GM18508 (cell line): ENCODE measurements at regions not wholly inside any gene's neighbourhood (a gene's known extent, or its start where the extent isn't known, plus 50 kb on each side); places are given as distances from the start of the nearest gene placed in this dataset.

Experiments
- ATAC-seq: cut with Tn5 transposase; IDR thresholded peaks from one replicate; pipeline ENCODE4 v1.9.1; 2021; ENCODE audit warnings: moderate number of reproducible peaks; ENCODE audit not compliant: insufficient read depth, unreplicated experiment

- no peak for ATAC-seq
Measured at GRCh38 chr18:40453903-40454302, 1501.1 kb upstream of the PIK3C3 start.

GRCh38 chr18:40452599-40452998 is 1502.4 kb upstream of the PIK3C3 start:
- ATAC-seq, result no peak

DNA sequence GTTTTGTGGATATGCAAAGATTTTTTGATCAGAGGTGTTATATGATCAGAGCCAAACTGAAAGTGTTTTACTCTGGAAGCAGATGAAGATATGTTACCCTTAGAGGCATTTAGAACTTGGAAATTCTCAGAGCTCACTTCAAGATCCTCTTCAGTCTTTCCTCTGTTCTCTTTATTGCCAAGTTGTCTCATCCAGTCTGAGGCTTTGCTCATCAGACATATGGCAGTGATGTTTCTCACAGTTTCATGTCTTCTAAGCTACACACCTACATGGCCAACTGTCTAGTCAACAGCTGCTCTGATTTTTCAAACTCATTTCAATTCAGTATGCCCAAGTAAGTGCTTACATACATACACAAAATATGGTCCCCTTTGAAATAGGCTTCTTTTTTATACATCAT is 1504.3 kb upstream of the PIK3C3 start:
- ATAC-seq, result no peak

- ATAC-seq, result no peak
Measured at GRCh38 chr18:40447820-40448219, 1507.2 kb upstream of the PIK3C3 start.

DNA sequence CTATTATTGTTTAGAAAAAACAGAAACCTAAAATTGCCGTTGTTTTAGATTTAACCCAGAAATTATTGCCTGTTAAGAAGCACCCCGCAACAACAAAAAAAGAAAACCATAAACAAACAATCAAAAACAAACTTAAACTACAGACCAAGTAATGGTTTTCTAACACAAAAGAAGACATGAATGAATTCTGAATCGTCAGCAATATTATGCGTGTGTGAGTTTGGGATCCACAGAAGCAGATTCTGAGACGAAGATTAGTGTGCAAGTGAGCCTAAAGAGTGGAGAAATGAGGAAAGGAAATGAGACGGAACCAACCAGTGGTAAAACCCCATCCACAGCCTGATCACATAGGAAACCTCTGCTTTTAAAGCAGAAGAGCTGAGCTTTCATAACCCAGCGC is 1514.9 kb upstream of the PIK3C3 start:
- ATAC-seq, result no peak

DNA sequence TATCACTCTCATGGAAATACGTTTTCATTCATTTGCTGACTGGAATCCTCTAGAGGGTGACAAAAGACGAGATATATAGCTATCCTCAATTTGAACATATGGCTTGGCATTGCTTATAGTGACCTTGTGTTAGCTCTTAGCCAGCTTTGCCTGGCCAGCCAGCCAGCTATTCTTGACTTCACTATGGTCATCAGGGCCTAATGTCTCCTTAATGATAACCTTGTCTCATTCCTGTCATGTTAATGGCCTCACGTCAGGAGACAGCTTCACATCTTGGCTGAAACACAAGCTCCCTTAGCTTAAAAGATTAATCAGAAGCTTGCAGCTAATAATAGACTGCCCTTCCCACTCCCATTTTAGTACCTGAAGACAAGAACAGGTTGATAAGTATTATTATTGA is 1517.5 kb upstream of the PIK3C3 start:
- ATAC-seq, result no peak

- ATAC-seq, result no peak
Measured at GRCh38 chr18:40431071-40431985, 1523.7 kb upstream of the PIK3C3 start.

DNA sequence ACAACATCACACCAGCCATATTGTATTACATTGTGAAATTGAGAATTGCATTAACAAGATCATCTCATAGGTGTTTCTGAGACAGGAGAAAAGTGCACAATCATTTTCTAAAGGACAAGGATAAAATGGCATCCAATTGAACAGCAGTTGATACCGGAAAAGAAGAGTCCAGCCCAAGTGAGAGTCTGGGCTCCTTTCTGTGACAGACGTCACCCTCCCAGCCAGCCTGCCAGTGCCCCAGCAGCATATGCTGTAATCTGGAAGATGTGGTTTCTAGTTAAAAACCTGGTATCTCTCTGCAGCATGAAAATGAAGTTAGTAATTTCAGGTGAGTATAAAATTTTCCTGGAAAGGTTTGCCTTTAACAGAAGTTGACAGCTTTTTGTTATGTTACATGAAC is 1531.7 kb upstream of the PIK3C3 start:
- ATAC-seq, result no peak

GRCh38 chr18:40420675-40421074 is 1534.4 kb upstream of the PIK3C3 start:
- ATAC-seq, result no peak

- ATAC-seq, result no peak
Measured at GRCh38 chr18:40417501-40417900, 1537.5 kb upstream of the PIK3C3 start.

DNA sequence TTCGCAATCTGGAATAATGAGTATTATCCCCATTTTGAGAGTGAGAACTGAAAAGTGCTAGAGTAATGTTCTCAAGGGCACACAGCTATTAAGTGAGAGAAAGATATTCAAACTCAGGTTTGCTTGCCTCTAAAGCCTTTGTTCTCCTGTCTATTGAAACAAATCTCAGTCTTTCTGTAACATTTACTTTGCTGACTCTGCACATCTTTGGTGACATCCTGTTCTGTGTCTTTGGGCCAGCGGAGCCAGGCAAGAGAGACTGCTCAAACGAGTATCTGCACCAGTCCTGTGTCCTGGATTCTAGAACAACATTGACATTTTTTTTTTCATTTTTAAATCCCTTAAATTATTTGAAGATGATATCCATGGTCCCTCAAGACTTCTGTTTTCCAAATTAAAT is 1539.2 kb upstream of the PIK3C3 start:
- ATAC-seq, result no peak

DNA sequence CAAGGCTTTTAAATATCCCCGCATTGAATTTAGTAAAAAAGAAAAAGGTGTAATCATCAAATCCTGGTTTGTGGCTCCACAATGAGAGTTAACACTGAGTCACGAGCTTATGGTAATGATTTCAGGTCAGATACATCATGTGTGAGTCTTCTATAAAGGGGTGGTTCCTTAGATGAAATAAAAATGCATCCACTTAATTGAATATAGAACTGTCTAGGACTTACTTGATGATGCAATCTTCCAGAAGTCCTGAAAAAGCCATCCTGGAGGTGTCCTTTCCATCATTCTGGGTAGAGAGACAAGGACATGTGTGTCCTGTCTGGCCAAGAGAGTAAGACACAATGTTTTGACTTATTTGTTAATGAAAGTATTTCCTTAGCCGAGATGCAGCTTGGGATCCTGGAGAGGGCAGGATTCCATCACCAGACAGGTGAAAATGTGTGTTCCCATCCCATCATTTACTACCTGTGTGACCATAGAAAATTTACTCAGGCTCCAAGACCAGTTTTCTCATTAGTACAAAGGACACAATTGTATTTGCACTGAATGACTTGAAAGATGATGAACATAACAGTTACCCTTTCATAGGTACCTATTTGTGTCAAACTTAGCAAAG is 1539.8 kb upstream of the PIK3C3 start:
- ATAC-seq, result no peak

DNA sequence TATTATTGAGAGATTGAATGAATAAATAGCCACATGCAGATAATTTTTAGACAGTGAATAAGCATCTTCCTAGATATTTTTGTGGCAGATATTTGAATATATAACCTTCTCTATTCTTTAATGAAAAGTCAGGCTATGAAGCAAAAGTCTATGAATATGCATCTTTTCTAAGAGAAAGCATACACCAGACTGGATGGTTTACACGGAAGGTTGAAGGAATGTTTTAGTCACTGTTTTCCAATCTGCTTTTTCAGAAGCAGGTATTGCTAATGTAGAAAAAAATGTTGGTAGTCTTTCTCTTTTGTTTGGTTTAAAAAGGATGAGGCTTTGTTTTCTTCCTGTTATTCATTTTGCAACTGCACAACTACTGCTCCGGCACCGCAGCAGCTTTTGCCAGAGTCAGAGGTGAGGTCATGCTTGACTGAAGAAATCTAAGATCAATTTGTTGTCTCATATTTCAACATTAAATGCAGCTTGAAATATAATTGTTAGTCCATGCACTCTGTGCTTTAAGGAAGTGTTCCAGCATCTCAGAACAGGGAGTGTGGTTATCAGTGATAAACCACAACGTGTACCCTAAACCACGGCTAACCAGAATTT is 1540.8 kb upstream of the PIK3C3 start:
- ATAC-seq, result no peak

GRCh38 chr18:40413160-40413559 is 1541.9 kb upstream of the PIK3C3 start:
- ATAC-seq, result no peak

GRCh38 chr18:40412410-40412809 is 1542.6 kb upstream of the PIK3C3 start:
- no peak for ATAC-seq

- no peak for ATAC-seq
Measured at GRCh38 chr18:40407909-40408308, 1547.1 kb upstream of the PIK3C3 start.

- no peak for ATAC-seq
Measured at GRCh38 chr18:40404284-40404683, 1550.8 kb upstream of the PIK3C3 start.

- ATAC-seq, result no peak
Measured at GRCh38 chr18:40402052-40402451, 1553.0 kb upstream of the PIK3C3 start.

- no peak for ATAC-seq
Measured at GRCh38 chr18:40388121-40388520, 1566.9 kb upstream of the PIK3C3 start.

DNA sequence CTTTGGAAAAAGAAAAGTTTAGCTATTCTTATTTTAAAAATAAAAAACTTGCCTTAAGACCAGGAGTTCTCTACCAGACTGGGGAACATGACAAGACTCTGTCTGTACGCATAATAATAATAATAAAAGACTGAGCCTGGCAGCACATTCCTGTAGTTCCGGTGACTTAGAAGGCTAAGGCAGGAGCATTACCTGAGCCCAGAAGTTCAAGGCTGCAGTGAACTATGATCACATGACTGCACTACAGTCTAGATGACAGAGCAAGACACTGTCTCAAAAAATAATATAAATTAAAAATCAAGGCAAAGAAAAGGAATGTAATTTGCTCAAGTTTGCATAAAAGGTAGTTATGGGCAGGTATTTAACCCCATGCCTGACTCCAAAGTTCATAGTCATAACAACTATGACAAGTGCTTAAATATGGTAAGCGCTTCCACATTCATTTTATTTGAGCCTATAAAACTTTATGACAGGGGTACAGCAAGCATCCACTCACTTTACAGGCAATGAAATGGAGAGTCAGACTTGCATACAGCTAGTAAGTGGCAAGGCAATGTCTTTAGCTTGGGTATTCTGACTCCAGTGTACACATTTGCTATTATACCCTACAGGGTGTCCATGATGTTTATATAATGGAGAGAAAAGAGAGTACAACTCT is 1567.8 kb upstream of the PIK3C3 start:
- no peak for ATAC-seq

DNA sequence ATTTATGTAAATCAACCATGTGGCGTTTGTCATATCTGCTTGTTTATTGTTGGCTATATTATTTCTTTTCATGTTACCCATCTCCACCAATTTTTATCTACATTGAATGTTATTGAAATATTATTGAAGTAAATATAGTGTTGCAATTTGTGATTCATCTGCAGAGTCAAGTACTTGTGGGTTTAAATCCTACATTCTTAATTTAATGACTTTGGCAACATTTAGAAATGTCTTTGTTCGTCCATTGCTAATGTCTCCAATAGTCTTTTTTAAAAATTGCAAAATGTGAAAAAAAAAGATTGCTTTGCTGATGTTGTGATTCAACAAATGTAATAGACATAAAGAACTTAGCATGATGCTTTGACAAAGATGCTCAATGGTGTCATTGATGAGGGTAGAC is 1572.8 kb upstream of the PIK3C3 start:
- ATAC-seq, result no peak
